ENCODE measurements at regions not wholly inside any gene's neighbourhood (a gene's known extent, or its start where the extent isn't known, plus 50 kb on each side); places are given as distances from the start of the nearest gene placed in this dataset.

GRCh38 chr22:49295465-49295743 is 532.3 kb downstream of the BRD1 start:
- TF ChIP-seq, protein P1, sequence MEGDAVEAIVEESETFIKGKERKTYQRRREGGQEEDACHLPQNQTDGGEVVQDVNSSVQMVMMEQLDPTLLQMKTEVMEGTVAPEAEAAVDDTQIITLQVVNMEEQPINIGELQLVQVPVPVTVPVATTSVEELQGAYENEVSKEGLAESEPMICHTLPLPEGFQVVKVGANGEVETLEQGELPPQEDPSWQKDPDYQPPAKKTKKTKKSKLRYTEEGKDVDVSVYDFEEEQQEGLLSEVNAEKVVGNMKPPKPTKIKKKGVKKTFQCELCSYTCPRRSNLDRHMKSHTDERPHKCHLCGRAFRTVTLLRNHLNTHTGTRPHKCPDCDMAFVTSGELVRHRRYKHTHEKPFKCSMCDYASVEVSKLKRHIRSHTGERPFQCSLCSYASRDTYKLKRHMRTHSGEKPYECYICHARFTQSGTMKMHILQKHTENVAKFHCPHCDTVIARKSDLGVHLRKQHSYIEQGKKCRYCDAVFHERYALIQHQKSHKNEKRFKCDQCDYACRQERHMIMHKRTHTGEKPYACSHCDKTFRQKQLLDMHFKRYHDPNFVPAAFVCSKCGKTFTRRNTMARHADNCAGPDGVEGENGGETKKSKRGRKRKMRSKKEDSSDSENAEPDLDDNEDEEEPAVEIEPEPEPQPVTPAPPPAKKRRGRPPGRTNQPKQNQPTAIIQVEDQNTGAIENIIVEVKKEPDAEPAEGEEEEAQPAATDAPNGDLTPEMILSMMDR (IDR thresholded peaks at IDR 0.05): no peak
- TF ChIP-seq ZFX (IDR thresholded peaks at IDR 0.05; ENCODE audit: borderline replicate concordance): no peak
